Muscle layer of colon (tissue), 2 donors: ENCODE measurements at regions not wholly inside any gene's neighbourhood (a gene's known extent, or its start where the extent isn't known, plus 50 kb on each side); places are given as distances from the start of the nearest gene placed in this dataset.

ENCODE experiments used
- H3K27ac ChIP-seq: one replicate; pipeline ENCODE4 v1.7.0; 2013; ENCODE audit warnings: low read depth, mild to moderate bottlenecking, low read length, moderate library complexity
- H3K27me3 ChIP-seq, 2 donors: one replicate each; pipeline ENCODE4 v1.7.0; 2013; ENCODE audit warnings: low read length in 2 of 2, mild to moderate bottlenecking in 2 of 2; ENCODE audit not compliant: insufficient read depth in 2 of 2, control insufficient read depth in 1 of 2
- H3K36me3 ChIP-seq: one replicate; pipeline ENCODE4 v1.7.0; 2013; ENCODE audit warnings: mild to moderate bottlenecking, low read length; ENCODE audit not compliant: insufficient read depth
- H3K4me1 ChIP-seq: one replicate; pipeline ENCODE4 v1.7.0; 2013; ENCODE audit warnings: mild to moderate bottlenecking, low read length; ENCODE audit not compliant: insufficient read depth
- H3K4me3 ChIP-seq, 2 donors: one replicate each; pipeline ENCODE4 v1.7.0; 2013; ENCODE audit warnings: low read length in 2 of 2, low read depth in 1 of 2, mild to moderate bottlenecking in 1 of 2, moderate library complexity in 1 of 2
- H3K9ac ChIP-seq: one replicate; pipeline ENCODE4 v1.7.0; 2013; ENCODE audit warnings: low read length
- H3K9me3 ChIP-seq: one replicate; pipeline ENCODE4 v1.7.0; 2013; ENCODE audit warnings: mild to moderate bottlenecking, low read length
- donor health status: abdominal sarcoma.
- donor health status: Adenocarcinoma of cecum.

DNA sequence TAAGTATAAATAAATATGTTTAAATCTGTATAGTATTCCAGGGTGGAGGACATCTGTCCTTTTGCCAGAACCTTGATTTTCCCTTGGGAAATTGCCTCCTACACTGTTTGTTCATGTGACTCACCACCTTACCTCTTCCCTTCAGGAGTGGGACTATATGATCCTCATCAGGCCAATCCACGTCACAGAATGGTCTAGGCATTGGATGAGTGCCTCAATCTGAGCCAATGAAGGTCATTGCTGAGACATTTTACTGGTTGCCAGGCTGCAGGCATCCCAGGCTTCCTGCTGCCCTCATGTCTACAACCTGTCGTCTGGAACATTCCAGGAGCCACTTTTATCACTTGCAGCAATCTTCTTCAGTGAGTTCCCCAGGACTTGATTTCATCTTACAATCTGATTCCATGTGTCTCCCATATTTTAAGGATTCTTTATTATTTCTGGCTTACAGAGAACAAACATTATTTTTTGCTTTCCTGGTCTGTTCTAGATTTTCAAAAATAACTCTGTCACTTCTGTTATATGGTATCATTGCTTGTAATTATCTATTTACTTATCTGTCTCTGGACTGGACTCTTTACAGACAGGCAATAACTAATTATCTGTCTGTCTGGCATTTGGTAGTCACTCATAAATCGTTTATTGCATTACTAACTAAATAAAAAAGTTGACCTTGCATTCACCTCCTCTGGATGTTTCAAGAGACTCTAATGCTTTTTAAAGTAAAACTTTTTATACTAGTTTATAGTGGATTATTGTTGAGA is 107.3 kb upstream of the APC start:
- H3K4me1 ChIP-seq = peaks cover 11% of the 10 kb centered on the region
- H3K4me3 ChIP-seq = no peak overlapping the region
- no peak overlapping the region for H3K27ac ChIP-seq
- no peak overlapping the region for H3K9ac ChIP-seq
- no peaks in the 10 kb centered on the region for H3K9me3 ChIP-seq
- no peaks in the 10 kb centered on the region for H3K27me3 ChIP-seq
- no peaks in the 10 kb centered on the region for H3K36me3 ChIP-seq

DNA sequence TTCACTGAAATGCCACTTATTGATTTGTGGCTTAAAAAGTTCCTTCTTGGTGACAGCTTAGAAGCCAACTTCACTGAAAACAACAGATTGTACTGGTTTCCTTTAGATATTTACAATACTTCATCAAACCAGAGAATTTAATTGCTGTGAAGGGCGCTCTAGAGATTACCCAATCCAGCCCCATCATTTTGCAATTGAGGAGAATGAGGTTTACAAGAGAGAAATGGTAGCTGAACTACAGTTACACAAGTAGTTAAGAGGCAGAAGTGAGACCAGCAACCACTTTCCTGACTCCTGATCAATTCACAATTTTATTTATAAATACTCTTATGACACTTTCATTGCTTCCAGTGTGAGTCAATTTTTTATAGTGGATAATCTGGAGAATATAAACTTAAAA is 103.5 kb upstream of the APC start:
- Histone ChIP-seq H3K27me3 (no peaks in the 10 kb centered on the region), H3K4me3 (no peak overlapping the region), H3K9me3 (no peaks in the 10 kb centered on the region), H3K36me3 (no peaks in the 10 kb centered on the region), H3K9ac (no peak overlapping the region), H3K27ac (no peak overlapping the region), H3K4me1 (no peaks in the 10 kb centered on the region)

DNA sequence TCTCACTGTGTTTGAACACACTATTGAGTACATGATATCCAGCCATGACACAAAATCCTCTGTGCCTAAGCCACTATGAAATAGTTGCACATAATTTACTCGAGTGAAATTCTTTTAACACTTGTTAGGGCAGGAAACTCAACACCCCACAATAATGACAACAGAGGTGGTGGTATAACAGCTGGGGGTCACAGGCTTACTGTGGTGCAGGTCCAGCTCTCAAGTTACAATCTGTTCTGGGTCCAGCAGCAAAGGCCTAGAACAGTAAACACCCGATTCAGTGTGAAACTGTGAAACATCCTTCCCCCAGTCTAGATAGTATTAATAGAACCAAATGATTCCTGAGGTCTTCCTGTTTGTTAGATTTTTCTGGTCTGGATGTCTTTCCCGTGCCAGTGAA is 102.9 kb upstream of the APC start:
- Histone ChIP-seq H3K27me3 (no peaks in the 10 kb centered on the region), H3K4me1 (no peaks in the 10 kb centered on the region), H3K9ac (no peak overlapping the region), H3K9me3 (no peaks in the 10 kb centered on the region), H3K27ac (no peak overlapping the region), H3K36me3 (no peaks in the 10 kb centered on the region), H3K4me3 (no peak overlapping the region)

DNA sequence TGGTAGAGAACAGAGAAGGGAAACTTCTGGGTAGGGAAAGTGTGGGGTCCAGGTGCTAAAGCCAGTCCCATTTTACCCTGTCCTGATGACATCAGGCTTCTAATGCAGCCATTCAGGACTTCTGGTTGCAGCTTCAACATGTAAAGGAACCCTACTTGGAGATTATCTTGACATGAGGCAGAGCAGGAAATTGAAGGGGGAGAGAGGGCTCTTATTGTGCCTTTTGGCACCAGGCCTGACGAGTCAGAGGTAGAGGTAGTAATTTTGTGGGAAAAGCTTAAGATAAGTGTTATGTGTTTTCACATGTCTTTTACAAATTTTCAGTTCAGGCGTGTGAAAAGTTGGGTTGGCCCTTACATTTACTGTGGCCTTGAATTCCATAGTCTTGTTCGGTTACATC is 102.4 kb upstream of the APC start:
- no peaks in the 10 kb centered on the region for H3K27me3 ChIP-seq
- H3K4me1 ChIP-seq = no peaks in the 10 kb centered on the region
- no peak overlapping the region for H3K9ac ChIP-seq
- H3K27ac ChIP-seq = no peak overlapping the region
- no peak overlapping the region for H3K4me3 ChIP-seq
- H3K9me3 ChIP-seq = no peaks in the 10 kb centered on the region
- H3K36me3 ChIP-seq = no peaks in the 10 kb centered on the region

DNA sequence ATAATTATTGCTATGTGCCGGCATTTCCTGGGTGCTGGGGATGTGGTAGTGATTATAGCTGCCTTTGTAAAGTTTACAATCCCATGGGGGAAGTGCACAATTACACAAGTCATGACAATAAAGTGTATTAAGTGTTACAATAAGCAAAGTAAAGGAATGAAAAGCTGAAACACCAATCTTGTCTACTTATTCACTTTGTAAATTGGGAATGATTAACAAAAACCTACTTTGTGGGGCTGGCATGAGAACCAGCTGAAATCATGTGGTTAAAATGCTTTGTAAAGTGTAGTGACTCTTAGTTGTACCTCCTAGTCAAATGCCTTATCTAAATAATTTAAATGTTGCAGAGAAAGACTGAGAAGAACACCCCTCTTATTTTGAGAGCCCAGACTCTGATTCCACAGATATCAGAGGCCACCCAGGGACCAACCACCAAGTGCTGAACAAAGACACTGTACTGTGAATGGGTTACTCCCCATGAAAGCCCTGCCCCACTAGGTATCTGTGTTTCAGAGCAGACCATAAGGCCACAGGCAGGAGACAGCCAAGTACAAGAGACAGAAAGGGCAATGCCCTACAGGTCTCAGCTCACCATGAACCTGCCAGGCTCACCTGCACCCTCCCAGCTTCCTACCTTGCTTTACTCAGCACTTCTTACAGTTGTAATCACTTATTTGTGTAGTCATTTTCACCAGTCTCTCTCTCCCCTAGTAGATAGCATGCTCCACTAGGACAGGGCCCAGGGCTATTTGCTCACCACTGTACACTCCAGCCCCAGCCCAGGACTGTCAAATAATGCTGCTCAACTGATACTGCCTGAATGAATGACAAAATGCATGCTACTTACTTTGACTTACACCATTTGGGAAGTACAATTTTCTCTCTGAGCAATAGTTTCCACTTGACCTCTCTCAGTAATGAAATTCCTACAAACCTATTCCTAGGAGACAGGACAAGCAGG is 101.6 kb upstream of the APC start:
- no peak overlapping the region for H3K4me3 ChIP-seq
- H3K9me3 ChIP-seq = no peaks in the 10 kb centered on the region
- no peaks in the 10 kb centered on the region for H3K4me1 ChIP-seq
- H3K9ac ChIP-seq = no peak overlapping the region
- H3K27ac ChIP-seq = no peak overlapping the region
- H3K36me3 ChIP-seq = no peaks in the 10 kb centered on the region
- no peaks in the 10 kb centered on the region for H3K27me3 ChIP-seq

DNA sequence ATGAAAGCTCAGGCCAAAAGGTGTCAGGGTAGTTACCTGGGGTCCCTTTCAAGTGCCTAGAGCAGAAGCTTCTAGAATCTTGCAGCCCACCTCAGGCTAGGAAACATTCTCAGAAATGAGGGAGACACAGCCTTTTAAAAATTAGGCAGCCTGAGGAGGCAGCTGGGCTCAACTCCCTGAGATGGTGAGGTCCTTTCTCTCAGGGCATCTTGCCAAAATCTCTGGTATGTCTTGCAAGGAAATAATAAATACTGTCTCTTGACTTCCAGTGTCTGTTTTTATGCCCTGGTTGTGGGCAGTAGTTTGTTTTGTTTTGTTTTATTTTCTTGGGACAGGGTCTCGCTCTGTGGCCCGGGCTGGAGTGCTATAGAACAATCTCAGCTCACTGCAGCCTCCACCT is 100.9 kb upstream of the APC start:
- H3K36me3 ChIP-seq = no peaks in the 10 kb centered on the region
- H3K27me3 ChIP-seq = no peaks in the 10 kb centered on the region
- no peak overlapping the region for H3K4me3 ChIP-seq
- no peaks in the 10 kb centered on the region for H3K4me1 ChIP-seq
- no peak overlapping the region for H3K9ac ChIP-seq
- no peak overlapping the region for H3K27ac ChIP-seq
- H3K9me3 ChIP-seq = no peaks in the 10 kb centered on the region

DNA sequence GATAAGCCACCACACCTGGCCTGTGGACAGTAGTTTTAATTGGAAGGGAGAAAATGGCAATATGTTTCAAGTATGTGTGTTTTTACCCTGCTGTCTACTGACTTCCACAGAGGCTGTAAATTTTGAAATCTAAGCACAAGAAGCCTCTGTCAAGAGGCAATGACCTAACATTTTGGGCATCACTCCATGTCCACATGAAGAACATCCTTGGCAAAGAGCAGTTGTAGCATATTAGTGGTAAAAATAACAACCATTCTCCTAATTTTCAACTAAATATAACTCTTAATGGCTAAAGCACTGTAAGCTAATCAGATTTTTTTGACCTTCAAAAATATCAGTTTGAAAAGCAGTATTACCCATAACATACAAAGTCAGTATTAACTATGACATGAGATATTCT is 100.3 kb upstream of the APC start:
- no peak overlapping the region for H3K27ac ChIP-seq
- no peak overlapping the region for H3K4me3 ChIP-seq
- no peaks in the 10 kb centered on the region for H3K27me3 ChIP-seq
- H3K9me3 ChIP-seq = no peaks in the 10 kb centered on the region
- no peak overlapping the region for H3K9ac ChIP-seq
- no peaks in the 10 kb centered on the region for H3K4me1 ChIP-seq
- no peaks in the 10 kb centered on the region for H3K36me3 ChIP-seq

DNA sequence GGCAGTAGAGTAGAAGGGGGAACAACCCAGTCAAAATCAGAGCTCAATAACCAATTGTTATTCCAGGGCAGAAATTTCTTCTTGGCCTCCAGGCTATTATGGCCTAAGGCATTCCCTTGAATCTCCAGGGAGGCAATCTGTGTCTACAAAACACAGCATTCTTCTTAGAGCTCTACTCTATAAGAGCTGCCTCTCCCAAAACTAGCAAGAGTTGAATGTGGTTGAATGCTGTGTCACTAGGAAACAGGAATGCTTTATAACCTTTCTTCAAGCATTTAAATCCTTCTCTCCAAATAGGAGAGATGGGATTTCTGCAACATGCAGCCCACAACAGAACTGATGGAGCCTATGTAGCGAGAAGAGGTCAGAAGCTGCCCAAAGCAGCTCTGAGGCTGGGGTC is 97.1 kb upstream of the APC start:
- Histone ChIP-seq H3K27ac (no peak overlapping the region), H3K4me1 (no peaks in the 10 kb centered on the region), H3K36me3 (no peaks in the 10 kb centered on the region), H3K9me3 (no peaks in the 10 kb centered on the region), H3K9ac (no peak overlapping the region), H3K27me3 (no peaks in the 10 kb centered on the region), H3K4me3 (no peak overlapping the region)

DNA sequence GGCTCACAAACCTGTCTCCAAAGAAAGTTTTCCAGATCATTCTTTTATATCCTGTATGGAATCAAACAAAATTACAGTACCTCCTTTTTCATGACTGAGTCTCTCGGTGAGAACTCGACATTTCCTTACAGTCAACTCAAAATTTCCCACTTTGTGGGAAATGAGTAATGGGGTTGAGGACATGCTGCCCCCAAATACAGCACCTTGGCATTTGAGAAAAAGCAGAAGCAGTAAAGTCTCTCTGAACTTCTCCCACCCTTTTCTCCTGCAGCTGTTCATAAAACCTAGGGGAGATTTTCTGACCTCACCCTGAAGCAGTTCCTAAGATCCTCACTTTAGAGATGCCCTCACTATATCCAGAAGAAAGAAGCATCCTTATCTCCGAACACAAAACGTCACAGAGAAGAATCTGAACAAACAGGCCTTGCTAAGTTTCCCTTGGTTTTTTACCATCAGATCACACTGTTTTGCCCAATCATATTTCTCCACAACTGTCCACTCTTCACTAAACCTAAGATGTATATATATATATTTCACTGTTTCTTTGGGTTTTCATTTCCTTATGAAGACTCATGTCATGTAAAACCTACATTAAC is 96.1 kb upstream of the APC start:
- Histone ChIP-seq H3K27ac (no peak overlapping the region), H3K4me3 (no peak overlapping the region), H3K9me3 (no peaks in the 10 kb centered on the region), H3K4me1 (no peaks in the 10 kb centered on the region), H3K36me3 (no peaks in the 10 kb centered on the region), H3K27me3 (no peaks in the 10 kb centered on the region), H3K9ac (no peak overlapping the region)

DNA sequence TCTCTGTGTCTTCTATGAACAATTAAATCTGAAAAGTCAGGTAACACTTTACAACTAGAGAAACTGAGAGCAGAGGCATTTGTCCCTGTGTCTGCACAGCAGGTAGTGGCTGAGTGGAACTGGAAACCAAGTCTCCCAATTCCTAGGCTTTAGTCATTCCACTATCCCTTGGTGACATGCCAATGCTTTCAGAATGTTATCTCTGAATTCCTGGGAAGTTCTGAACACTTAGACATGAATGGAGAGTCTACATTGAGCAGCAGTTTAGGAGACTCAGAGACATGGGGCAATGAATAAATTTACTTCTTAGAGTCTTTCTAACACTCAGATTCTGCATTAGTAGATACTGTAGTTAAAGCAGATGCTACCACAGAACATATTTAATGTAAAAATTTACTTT is 94.8 kb upstream of the APC start:
- H3K4me3 ChIP-seq = no peak overlapping the region

DNA sequence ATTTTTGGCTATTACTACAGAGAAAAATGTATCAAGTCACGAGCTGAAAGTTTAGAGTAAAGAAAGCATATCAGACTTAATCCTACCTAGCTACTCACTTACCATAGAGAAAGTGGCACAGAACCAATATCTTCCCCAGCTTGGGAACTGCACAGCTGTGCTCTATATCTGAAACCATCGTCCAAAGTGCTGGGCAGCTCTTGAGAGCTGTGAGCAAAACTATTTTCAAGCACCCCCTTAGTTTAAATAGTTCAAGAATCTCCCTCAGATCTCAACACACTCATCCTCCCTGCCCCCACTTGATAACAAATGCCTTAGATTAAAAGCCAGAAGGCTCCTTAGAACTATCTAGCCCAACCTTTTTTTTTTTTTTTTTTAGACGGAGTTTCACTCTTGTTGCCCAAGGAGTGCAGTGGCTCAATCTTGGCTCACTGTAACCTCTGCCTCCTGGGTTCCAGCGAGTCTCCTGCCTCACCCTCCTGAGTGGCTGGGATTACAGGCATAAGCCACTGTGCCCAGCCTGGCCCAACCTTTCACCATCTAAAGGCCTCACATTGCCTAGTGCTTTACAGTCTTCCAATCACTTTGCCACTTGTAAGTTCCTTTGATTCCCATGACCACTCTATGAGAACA is 94.2 kb upstream of the APC start:
- no peaks in the 10 kb centered on the region for H3K9me3 ChIP-seq
- no peaks in the 10 kb centered on the region for H3K36me3 ChIP-seq
- H3K27me3 ChIP-seq = no peaks in the 10 kb centered on the region
- no peak overlapping the region for H3K9ac ChIP-seq
- H3K27ac ChIP-seq = no peak overlapping the region
- no peak overlapping the region for H3K4me3 ChIP-seq
- H3K4me1 ChIP-seq = no peaks in the 10 kb centered on the region

More for the DNA sequence above, 94.8 kb upstream of the APC start:
- no peaks in the 10 kb centered on the region for H3K27me3 ChIP-seq
- no peak overlapping the region for H3K9ac ChIP-seq
- no peaks in the 10 kb centered on the region for H3K9me3 ChIP-seq
- H3K4me1 ChIP-seq = no peaks in the 10 kb centered on the region
- H3K27ac ChIP-seq = no peak overlapping the region
- no peaks in the 10 kb centered on the region for H3K36me3 ChIP-seq
